H9 (cell line): ENCODE measurements at regions not wholly inside any gene's neighbourhood (a gene's known extent, or its start where the extent isn't known, plus 50 kb on each side); places are given as distances from the start of the nearest gene placed in this dataset.

Source experiments
- DNase-seq: peaks from one replicate; pipeline ENCODE4 v3.0.0-alpha.2; 2017
- H2AFZ ChIP-seq: one replicate; pipeline ENCODE4 v1.6.1; 2013; ENCODE audit warnings: mild to moderate bottlenecking, low read length, control low read depth, moderate library complexity
- H2AK5ac ChIP-seq: 2 replicates; pipeline ENCODE4 v1.6.1; 2013; ENCODE audit warnings: low read length, control low read depth, mixed read lengths; ENCODE audit not compliant: insufficient read length
- H2BK120ac ChIP-seq: one replicate; pipeline ENCODE4 v1.6.1; 2013; ENCODE audit warnings: low read depth, mild to moderate bottlenecking, low read length, control low read depth, inconsistent platforms; ENCODE audit not compliant: poor library complexity, severe bottlenecking
- H2BK12ac ChIP-seq: 2 replicates; pipeline ENCODE4 v1.6.1; 2013; ENCODE audit warnings: low read length, control low read depth, mixed read lengths, low read depth; ENCODE audit not compliant: insufficient read length
- H2BK15ac ChIP-seq: 2 replicates; pipeline ENCODE4 v1.6.1; 2013; ENCODE audit warnings: low read depth, low read length, control low read depth
- H2BK20ac ChIP-seq: one replicate; pipeline ENCODE4 v1.6.1; 2013; ENCODE audit warnings: low read depth, mild to moderate bottlenecking, low read length, control low read depth, inconsistent platforms; ENCODE audit not compliant: poor library complexity, severe bottlenecking
- H2BK5ac ChIP-seq: 2 replicates; pipeline ENCODE4 v1.6.1; 2013; ENCODE audit warnings: low read length, control low read depth, mixed read lengths; ENCODE audit not compliant: insufficient read length
- H3K14ac ChIP-seq: 2 replicates; pipeline ENCODE4 v1.6.1; 2013; ENCODE audit warnings: low read length, control low read depth; ENCODE audit not compliant: insufficient read depth
- H3K18ac ChIP-seq: 2 replicates; pipeline ENCODE4 v1.6.1; 2013; ENCODE audit warnings: low read depth, mild to moderate bottlenecking, mixed read lengths, low read length, control low read depth; ENCODE audit not compliant: insufficient read length
- H3K23ac ChIP-seq: 2 replicates; pipeline ENCODE4 v1.6.1; 2013; ENCODE audit warnings: low read length, control low read depth, mixed read lengths, low read depth; ENCODE audit not compliant: insufficient read length
- H3K23me2 ChIP-seq: 2 replicates; pipeline ENCODE4 v1.6.1; 2013; ENCODE audit warnings: low read depth, mild to moderate bottlenecking, mixed read lengths, low read length, control low read depth; ENCODE audit not compliant: insufficient read length, poor library complexity, severe bottlenecking
- H3K27ac ChIP-seq: 2 replicates; pipeline ENCODE4 v1.5.1; 2013; ENCODE audit warnings: low read length, control low read depth, mixed read lengths, low read depth; ENCODE audit not compliant: insufficient read length
- H3K27me3 ChIP-seq: 2 replicates; pipeline ENCODE4 v1.6.1; 2013; ENCODE audit warnings: low read length, control low read depth, inconsistent platforms; ENCODE audit not compliant: insufficient read depth
- H3K4ac ChIP-seq: 2 replicates; pipeline ENCODE4 v1.6.1; 2013; ENCODE audit warnings: low read depth, mild to moderate bottlenecking, control low read depth, inconsistent platforms, low read length, moderate library complexity
- H3K4me1 ChIP-seq: 2 replicates; pipeline ENCODE4 v1.6.1; 2013; ENCODE audit warnings: low read length, control low read depth, inconsistent platforms; ENCODE audit not compliant: insufficient read depth
- H3K4me2 ChIP-seq: 2 replicates; pipeline ENCODE4 v1.6.1; 2013; ENCODE audit warnings: low read length, control low read depth, mixed read lengths; ENCODE audit not compliant: insufficient read length, insufficient read depth
- H3K56ac ChIP-seq: 2 replicates; pipeline ENCODE4 v1.6.1; 2013; ENCODE audit warnings: low read depth, mild to moderate bottlenecking, mixed read lengths, low read length, control low read depth; ENCODE audit not compliant: insufficient read length
- H3K79me1 ChIP-seq: 2 replicates; pipeline ENCODE4 v1.6.1; 2013; ENCODE audit warnings: low read depth, mild to moderate bottlenecking, moderate library complexity, low read length, control low read depth, inconsistent platforms; ENCODE audit not compliant: insufficient read depth, poor library complexity, severe bottlenecking
- H3K79me2 ChIP-seq: 2 replicates; pipeline ENCODE4 v1.6.1; 2013; ENCODE audit warnings: low read length, control low read depth, inconsistent platforms; ENCODE audit not compliant: insufficient read depth
- H3K9ac ChIP-seq: 2 replicates; pipeline ENCODE4 v1.6.1; 2013; ENCODE audit warnings: low read length, control low read depth, mixed read lengths; ENCODE audit not compliant: insufficient read length; ENCODE audit errors: extremely low read depth
- H3K9me3 ChIP-seq: one replicate; pipeline ENCODE4 v1.6.1; 2013; ENCODE audit warnings: low read depth, low read length, inconsistent platforms; ENCODE audit not compliant: control insufficient read depth
- H3T11ph ChIP-seq: one replicate; pipeline ENCODE4 v1.6.1; 2013; ENCODE audit warnings: mild to moderate bottlenecking, low read length, control low read depth, inconsistent platforms
- H4K20me1 ChIP-seq: one replicate; pipeline ENCODE4 v1.6.1; 2013; ENCODE audit not compliant: control insufficient read depth, insufficient read length, insufficient read depth
- H4K5ac ChIP-seq: 2 replicates; pipeline ENCODE4 v1.6.1; 2013; ENCODE audit warnings: low read depth, mild to moderate bottlenecking, mixed read lengths, low read length, control low read depth; ENCODE audit not compliant: insufficient read length
- H4K8ac ChIP-seq: replicated peaks from 2 replicates; pipeline ENCODE4 v1.6.1; 2013; ENCODE audit warnings: low read length, control low read depth, mixed read lengths, low read depth; ENCODE audit not compliant: insufficient read length
- H4K91ac ChIP-seq: 2 replicates; pipeline ENCODE4 v1.6.1; 2013; ENCODE audit warnings: low read depth, mild to moderate bottlenecking, moderate library complexity, mixed read lengths, low read length, control low read depth; ENCODE audit not compliant: insufficient read length
- H3K27ac Mint-ChIP-seq, 3 experiments: 2 replicates in 2 of 3; 3 replicates in 1 of 3; pipeline ENCODE4 v1.8.0; 2020 to 2021; ENCODE audit warnings: mixed read lengths in 3 of 3, mild to moderate bottlenecking in 1 of 3, moderate library complexity in 1 of 3
- H3K27me3 Mint-ChIP-seq: 2 replicates; pipeline ENCODE4 v1.8.0; 2021; ENCODE audit warnings: low read depth, mild to moderate bottlenecking, moderate library complexity, mixed read lengths
- H3K36me3 Mint-ChIP-seq, 3 experiments: 2 replicates in 2 of 3; 3 replicates in 1 of 3; pipeline ENCODE4 v1.8.0; 2020 to 2021; ENCODE audit warnings: low read depth in 3 of 3, mixed read lengths in 3 of 3; ENCODE audit not compliant: insufficient read depth in 1 of 3
- H3K4me1 Mint-ChIP-seq, 2 experiments: 2 replicates each; pipeline ENCODE4 v1.8.0; 2020; ENCODE audit warnings: mixed read lengths in 2 of 2
- H3K4me3 Mint-ChIP-seq, 2 experiments: 2 replicates in 1 of 2; 3 replicates in 1 of 2; pipeline ENCODE4 v1.8.0; 2020 to 2021; ENCODE audit warnings: mild to moderate bottlenecking in 2 of 2, mixed read lengths in 2 of 2, moderate library complexity in 1 of 2
- H3K9me3 Mint-ChIP-seq, 2 experiments: 2 replicates in 1 of 2; 3 replicates in 1 of 2; pipeline ENCODE4 v1.8.0; 2020; ENCODE audit warnings: mild to moderate bottlenecking in 2 of 2, mixed read lengths in 2 of 2, moderate library complexity in 1 of 2
- CTCF ChIP-seq: fragments of 200-600 bp; sonication (generic); conservative IDR thresholded peaks from 3 replicates; pipeline ENCODE4 v1.8.0; 2021; ENCODE audit warnings: antibody characterized with exemption, mild to moderate bottlenecking
- WGBS: extraction: QIAGEN DNeasy Blood & Tissue Kit; methylation state at CpG from one replicate; pipeline ENCODE4 v1.1.7; 2013; ENCODE audit warnings: missing lambda C conversion rate, low lambda C conversion rate, mixed read lengths; ENCODE audit not compliant: insufficient read length; ENCODE audit errors: extremely low coverage; 5-methylcytosine and 5-hydroxymethylcytosine counted together

- H3K4me3 Mint-ChIP-seq = no peak overlapping the region
- Histone ChIP-seq H3K27ac (no peak overlapping the region), H3K14ac (no peak overlapping the region), H3T11ph (no peak overlapping the region), H3K23ac (no peak overlapping the region), H3K79me1 (no peaks in the 10 kb centered on the region), H3K23me2 (no peaks in the 10 kb centered on the region), H3K18ac (no peak overlapping the region), H3K27me3 (no peaks in the 10 kb centered on the region), H2BK120ac (no peak overlapping the region), H2BK5ac (no peak overlapping the region), H3K4ac (no peak overlapping the region), H4K5ac (no peak overlapping the region), H2BK20ac (no peak overlapping the region), H2AK5ac (no peak overlapping the region), H2AFZ (no peak overlapping the region), H2BK15ac (no peak overlapping the region), H3K56ac (no peak overlapping the region), H4K91ac (no peak overlapping the region), H2BK12ac (no peak overlapping the region), H3K4me2 (no peak overlapping the region), H3K9me3 (no peaks in the 10 kb centered on the region), H3K4me1 (no peaks in the 10 kb centered on the region), H4K20me1 (no peaks in the 10 kb centered on the region), H3K9ac (no peak overlapping the region), H4K8ac (no peak overlapping the region), H3K79me2 (no peaks in the 10 kb centered on the region)
- H3K9me3 Mint-ChIP-seq = peaks cover 8 to 13% of the 10 kb centered on the region in 2 experiments; a peak in 4 of 5 replicates
- WGBS = no CpG with 5 or more reads among the region's 3 CpGs
- no peak overlapping the region for H3K27ac Mint-ChIP-seq
- peaks cover 0 to 21% (median 7%) of the 10 kb centered on the region in 3 experiments; a peak in 6 of 7 replicates for H3K36me3 Mint-ChIP-seq
- TF ChIP-seq CTCF = no peak
- 0 out of 4 replicates have a peak, but pooled peaks cover 0 to 3% of the 10 kb centered on the region in 2 experiments for H3K4me1 Mint-ChIP-seq
- DNase-seq = no peak
- no peaks in the 10 kb centered on the region for H3K27me3 Mint-ChIP-seq
These were observed 566.3 kb upstream of the GRAMD2B start for GRCh38 chr5:125856949-125857348.
